ENCODE measurements at regions not wholly inside any gene's neighbourhood (a gene's known extent, or its start where the extent isn't known, plus 50 kb on each side); places are given as distances from the start of the nearest gene placed in this dataset.

- WGBS: 85% methylated on average over 11 of the region's 17 CpGs
- no peak overlapping the region for H2AFZ ChIP-seq (ENCODE audit: low read depth, low read length)
- no peak overlapping the region for H3K27ac ChIP-seq (ENCODE audit: low read length, poor library complexity, severe bottlenecking)
- peak overlapping the region; percentile 5 to 50 for H3K18ac ChIP-seq (ENCODE audit: low read depth in 1 of 2, low read length in 2 of 2)
- peak overlapping the region; percentile 30 for H3K9ac ChIP-seq (ENCODE audit: low read length)
- no peak overlapping the region for H3K23ac ChIP-seq (ENCODE audit: low read length in 2 of 2)
- H3K4me1 ChIP-seq (ENCODE audit: control insufficient read depth, insufficient read depth, low read depth, low read length): peaks cover 30% of the 10 kb centered on the region
- H3K4me2 ChIP-seq (ENCODE audit: low read length, poor library complexity, severe bottlenecking): no peak overlapping the region
- H3K9me3 ChIP-seq (ENCODE audit: control insufficient read depth, low read length): peaks cover 5% of the 10 kb centered on the region
- H4K8ac ChIP-seq (ENCODE audit: low read length): peak overlapping the region; percentile 35
- no peak overlapping the region for H3K4me3 ChIP-seq (ENCODE audit: insufficient read depth in 1 of 2, low read depth in 1 of 2, low read length in 2 of 2)
- H3K14ac ChIP-seq (ENCODE audit: low read length in 2 of 2): no peak overlapping the region
- H2BK5ac ChIP-seq (ENCODE audit: low read depth, low read length, poor library complexity, severe bottlenecking): no peak overlapping the region
- peak overlapping the region; percentile 73 for H2BK15ac ChIP-seq (ENCODE audit: low read depth, poor library complexity, severe bottlenecking)
- peak overlapping the region; percentile 45 for H2BK120ac ChIP-seq (ENCODE audit: low read depth, low read length)
- peak; percentile 48 for DNase-seq
- no peaks in the 10 kb centered on the region for H3K79me1 ChIP-seq (replicated peaks; ENCODE audit: low read length, poor library complexity, severe bottlenecking)
- peak overlapping the region in 1 of 2 experiments; percentile 55 for H2BK12ac ChIP-seq (ENCODE audit: low read length in 2 of 2)
- no peaks in the 10 kb centered on the region for H3K27me3 ChIP-seq (ENCODE audit: control insufficient read depth in 1 of 2, insufficient read depth in 1 of 2, low read length in 2 of 2)
- peak overlapping the region; percentile 14 for H2AK5ac ChIP-seq (ENCODE audit: low read length, severe bottlenecking)
- peak overlapping the region in 1 of 2 experiments; percentile 5 for H3K4ac ChIP-seq (ENCODE audit: low read depth in 1 of 2, low read length in 2 of 2)
- peak overlapping the region; percentile 77 for H4K91ac ChIP-seq (ENCODE audit: low read length)
- H3K36me3 ChIP-seq (ENCODE audit: control insufficient read depth in 1 of 2, insufficient read depth in 2 of 2, low read depth in 1 of 2, low read length in 2 of 2): no peaks in the 10 kb centered on the region
These were observed 143.9 kb downstream of the C9orf50 start for GRCh38 chr9:129476821-129477611.

GRCh38 chr9:129474740-129475404 is 146.0 kb downstream of the C9orf50 start:
- no peak overlapping the region for H2BK120ac ChIP-seq (ENCODE audit: low read depth, low read length)
- H3K4me2 ChIP-seq (ENCODE audit: low read length, poor library complexity, severe bottlenecking): no peak overlapping the region
- H3K14ac ChIP-seq (ENCODE audit: low read length in 2 of 2): no peak overlapping the region
- no peak overlapping the region for H3K27ac ChIP-seq (ENCODE audit: low read length, poor library complexity, severe bottlenecking)
- H2BK15ac ChIP-seq (ENCODE audit: low read depth, poor library complexity, severe bottlenecking): peak overlapping the region; percentile 12
- no peak overlapping the region for H2AFZ ChIP-seq (ENCODE audit: low read depth, low read length)
- H3K4ac ChIP-seq (ENCODE audit: low read depth in 1 of 2, low read length in 2 of 2): no peak overlapping the region
- no peak overlapping the region for H3K4me3 ChIP-seq (ENCODE audit: insufficient read depth in 1 of 2, low read depth in 1 of 2, low read length in 2 of 2)
- peak overlapping the region; percentile 77 for H2AK5ac ChIP-seq (ENCODE audit: low read length, severe bottlenecking)
- H2BK5ac ChIP-seq (ENCODE audit: low read depth, low read length, poor library complexity, severe bottlenecking): no peak overlapping the region
- H3K18ac ChIP-seq (ENCODE audit: low read depth in 1 of 2, low read length in 2 of 2): peak overlapping the region in 1 of 2 experiments; percentile 38
- H4K8ac ChIP-seq (ENCODE audit: low read length): no peak overlapping the region
- no peaks in the 10 kb centered on the region for H3K27me3 ChIP-seq (ENCODE audit: control insufficient read depth in 1 of 2, insufficient read depth in 1 of 2, low read length in 2 of 2)
- WGBS: 97% methylated on average over 6 of the region's 6 CpGs
- no peak overlapping the region for H4K91ac ChIP-seq (ENCODE audit: low read length)
- no peak overlapping the region for H3K23ac ChIP-seq (ENCODE audit: low read length in 2 of 2)
- peaks cover 5% of the 10 kb centered on the region for H3K9me3 ChIP-seq (ENCODE audit: control insufficient read depth, low read length)
- H3K36me3 ChIP-seq (ENCODE audit: control insufficient read depth in 1 of 2, insufficient read depth in 2 of 2, low read depth in 1 of 2, low read length in 2 of 2): no peaks in the 10 kb centered on the region
- peaks cover 24% of the 10 kb centered on the region for H3K4me1 ChIP-seq (ENCODE audit: control insufficient read depth, insufficient read depth, low read depth, low read length)
- no peaks in the 10 kb centered on the region for H3K79me1 ChIP-seq (replicated peaks; ENCODE audit: low read length, poor library complexity, severe bottlenecking)
- peak overlapping the region in 1 of 2 experiments; percentile 80 for H2BK12ac ChIP-seq (ENCODE audit: low read length in 2 of 2)
- peak overlapping the region; percentile 71 for H3K9ac ChIP-seq (ENCODE audit: low read length)
- DNase-seq: no peak

GRCh38 chr9:129473523-129474244 is 147.2 kb downstream of the C9orf50 start:
- Histone ChIP-seq H3K9ac (ENCODE audit: low read length) (peak overlapping the region; percentile 71), H4K91ac (ENCODE audit: low read length) (peak overlapping the region; percentile 2), H2AK5ac (ENCODE audit: low read length, severe bottlenecking) (no peak overlapping the region), H4K8ac (ENCODE audit: low read length) (no peak overlapping the region), H2BK12ac (ENCODE audit: low read length in 2 of 2) (peak overlapping the region in 1 of 2 experiments; percentile 25), H3K79me1 (replicated peaks; ENCODE audit: low read length, poor library complexity, severe bottlenecking) (no peaks in the 10 kb centered on the region), H3K9me3 (ENCODE audit: control insufficient read depth, low read length) (peaks cover 5% of the 10 kb centered on the region), H3K4me1 (ENCODE audit: control insufficient read depth, insufficient read depth, low read depth, low read length) (peaks cover 31% of the 10 kb centered on the region), H2BK5ac (ENCODE audit: low read depth, low read length, poor library complexity, severe bottlenecking) (no peak overlapping the region), H3K4me2 (ENCODE audit: low read length, poor library complexity, severe bottlenecking) (no peak overlapping the region), H3K14ac (ENCODE audit: low read length in 2 of 2) (no peak overlapping the region), H3K4ac (ENCODE audit: low read depth in 1 of 2, low read length in 2 of 2) (peak overlapping the region in 1 of 2 experiments; percentile 25), H3K36me3 (ENCODE audit: control insufficient read depth in 1 of 2, insufficient read depth in 2 of 2, low read depth in 1 of 2, low read length in 2 of 2) (no peaks in the 10 kb centered on the region), H3K4me3 (ENCODE audit: insufficient read depth in 1 of 2, low read depth in 1 of 2, low read length in 2 of 2) (peak overlapping the region in 1 of 2 experiments; percentile 36), H2BK15ac (ENCODE audit: low read depth, poor library complexity, severe bottlenecking) (no peak overlapping the region), H3K27ac (ENCODE audit: low read length, poor library complexity, severe bottlenecking) (no peak overlapping the region), H3K18ac (ENCODE audit: low read depth in 1 of 2, low read length in 2 of 2) (no peak overlapping the region), H2BK120ac (ENCODE audit: low read depth, low read length) (no peak overlapping the region), H3K23ac (ENCODE audit: low read length in 2 of 2) (no peak overlapping the region), H3K27me3 (ENCODE audit: control insufficient read depth in 1 of 2, insufficient read depth in 1 of 2, low read length in 2 of 2) (no peaks in the 10 kb centered on the region), H2AFZ (ENCODE audit: low read depth, low read length) (no peak overlapping the region)
- 92% methylated on average over 15 of the region's 15 CpGs for WGBS
- DNase-seq: no peak

Measured in mesenchymal stem cell (in vitro differentiated cells and primary cell).